Medulla oblongata (tissue), 1 donor: ENCODE measurements at regions not wholly inside any gene's neighbourhood (a gene's known extent, or its start where the extent isn't known, plus 50 kb on each side); places are given as distances from the start of the nearest gene placed in this dataset.
"Not testable (repeated sequence)": the region's sequence is repeated elsewhere in the genome, so short reads cannot be mapped to it uniquely, and the experiment has no call there.

ENCODE experiments used
- DNase-seq: peaks from one replicate; pipeline ENCODE4 v3.0.0-alpha.2; 2015; ENCODE audit errors: extremely low spot score

DNA sequence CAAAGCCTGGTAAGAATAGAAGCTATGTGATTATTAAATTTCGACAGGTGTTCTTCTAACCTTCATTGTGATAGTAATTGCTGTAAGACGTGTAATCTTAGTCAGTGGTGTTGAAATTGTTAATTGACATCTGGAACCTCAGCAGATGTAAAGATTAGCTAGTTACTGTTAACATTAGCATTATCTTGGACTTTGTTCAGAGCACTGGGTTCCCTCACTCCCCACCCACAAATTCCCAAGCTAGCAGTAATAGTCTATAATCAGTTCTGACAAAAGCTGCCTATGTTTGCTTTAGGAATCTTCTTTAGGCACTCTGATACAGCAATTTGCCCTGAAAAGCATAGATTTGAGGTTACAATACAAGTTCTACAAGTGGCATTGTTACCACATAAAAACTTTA lies 233.7 kb downstream of the EN1 start:
- no peak for DNase-seq

DNA sequence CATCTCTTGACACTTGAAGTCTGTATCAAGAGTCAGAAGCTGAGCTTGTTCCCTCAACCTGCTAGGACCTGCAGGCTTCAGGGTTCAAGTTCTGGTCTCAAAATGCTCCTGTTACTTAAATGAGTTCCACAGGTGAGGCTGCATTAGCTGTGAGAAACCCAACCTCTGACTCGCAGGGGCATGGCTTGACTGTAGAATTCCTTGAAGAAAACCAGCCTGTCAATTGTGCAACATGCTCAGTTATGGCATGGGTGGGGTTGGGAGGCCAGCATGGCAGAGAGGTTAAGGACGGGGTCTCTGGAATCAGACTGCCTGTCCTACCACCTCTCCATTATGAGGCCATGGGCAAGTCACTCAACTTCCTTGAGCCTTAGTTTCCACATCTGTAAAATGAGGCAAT lies 235.8 kb downstream of the EN1 start:
- DNase-seq, result no peak

DNA sequence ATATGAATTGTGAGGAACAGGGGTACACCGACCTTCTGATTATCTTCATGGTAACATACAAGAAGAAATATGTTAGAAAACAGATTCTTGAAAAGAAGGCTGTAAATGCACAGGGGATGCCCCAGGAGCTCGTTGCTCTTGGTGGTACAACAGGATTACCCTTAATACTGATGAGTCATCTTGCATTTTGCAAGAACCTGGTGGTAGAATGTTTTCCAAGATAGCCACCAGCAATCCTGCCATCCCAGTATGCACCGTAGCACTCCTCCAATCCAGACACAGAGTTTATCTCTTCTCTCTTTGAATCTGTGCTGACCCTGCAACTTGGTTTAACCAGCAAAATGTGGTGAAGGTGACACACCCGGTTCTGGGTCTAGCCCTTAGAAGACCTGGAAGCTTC lies 238.3 kb downstream of the EN1 start:
- DNase-seq, result no peak

DNA sequence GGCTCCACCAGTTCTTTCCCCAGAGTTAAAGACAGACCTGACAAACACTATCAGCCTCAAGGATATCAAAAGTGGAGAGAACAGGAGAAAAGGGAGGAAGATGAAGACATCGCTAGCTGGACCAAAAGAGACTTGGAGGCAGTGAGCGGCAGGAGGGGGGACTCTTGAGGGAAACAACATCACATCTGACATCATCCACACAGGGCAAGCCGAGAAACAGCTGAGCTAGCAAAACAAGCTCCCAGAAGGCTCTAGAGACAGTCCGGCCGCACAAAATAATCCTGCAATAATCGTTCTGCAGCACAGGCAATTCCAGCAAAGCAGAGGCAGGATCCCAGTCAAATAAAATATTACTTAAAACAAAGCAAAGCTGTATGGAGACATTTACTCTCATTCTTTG lies 239.8 kb downstream of the EN1 start:
- DNase-seq, result no peak

DNA sequence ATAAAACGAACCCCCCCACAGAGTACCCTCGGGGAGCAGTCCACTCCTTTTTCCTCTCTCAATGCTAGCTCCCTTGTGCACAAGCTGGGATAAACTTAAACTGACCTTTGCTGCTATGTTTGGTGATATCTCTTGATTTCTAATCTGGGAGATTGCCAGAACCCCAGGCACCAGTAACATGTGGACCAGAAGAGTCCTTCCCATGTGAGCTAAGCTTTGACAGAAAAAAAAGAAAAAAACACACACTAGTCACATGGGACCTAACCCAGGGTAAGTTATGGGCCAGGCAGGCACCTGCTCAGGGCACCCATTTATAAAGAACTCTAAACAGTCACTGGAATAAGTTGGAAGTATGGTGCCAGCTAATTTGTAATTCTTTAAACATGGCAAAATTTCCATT lies 242.6 kb downstream of the EN1 start:
- no peak for DNase-seq

DNA sequence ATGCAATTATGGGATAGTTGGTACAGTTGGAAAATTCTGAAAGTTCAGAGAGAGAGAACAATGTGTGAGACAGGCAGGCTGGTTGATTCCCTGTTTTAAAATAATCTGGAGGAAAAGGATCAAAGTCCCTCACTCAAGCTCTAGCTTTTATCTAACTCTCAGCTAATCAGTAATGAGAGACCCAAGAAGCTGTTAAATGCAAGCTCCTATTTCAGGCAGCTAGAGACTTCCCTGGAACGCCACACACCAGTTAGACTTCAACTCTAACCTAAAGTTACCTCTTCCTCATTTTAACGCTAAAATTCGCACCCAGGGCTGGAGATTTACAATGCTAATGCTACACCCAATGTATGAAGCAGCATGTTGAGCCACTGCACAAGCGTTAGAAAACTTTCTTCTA lies 243.1 kb downstream of the EN1 start:
- DNase-seq, result no peak

DNA sequence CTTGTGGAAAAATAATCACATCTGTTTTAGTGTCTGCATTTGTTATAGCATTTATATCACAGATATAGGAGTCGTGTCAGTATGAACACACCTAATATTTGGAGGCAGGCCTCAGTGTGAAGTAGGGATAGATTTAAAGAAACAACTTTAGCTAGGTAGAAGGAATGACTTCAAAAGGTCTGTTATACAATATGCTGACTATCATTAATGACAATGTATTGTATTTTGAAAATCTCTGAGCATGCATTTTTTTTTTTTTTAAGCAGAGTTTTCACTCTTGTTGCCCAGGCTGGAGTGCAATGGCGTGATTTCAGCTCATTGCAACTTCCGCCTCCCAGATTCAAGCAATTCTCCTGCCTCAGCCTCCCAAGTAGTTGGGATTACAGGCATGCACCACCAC lies 248.3 kb downstream of the EN1 start:
- DNase-seq, result no peak

DNA sequence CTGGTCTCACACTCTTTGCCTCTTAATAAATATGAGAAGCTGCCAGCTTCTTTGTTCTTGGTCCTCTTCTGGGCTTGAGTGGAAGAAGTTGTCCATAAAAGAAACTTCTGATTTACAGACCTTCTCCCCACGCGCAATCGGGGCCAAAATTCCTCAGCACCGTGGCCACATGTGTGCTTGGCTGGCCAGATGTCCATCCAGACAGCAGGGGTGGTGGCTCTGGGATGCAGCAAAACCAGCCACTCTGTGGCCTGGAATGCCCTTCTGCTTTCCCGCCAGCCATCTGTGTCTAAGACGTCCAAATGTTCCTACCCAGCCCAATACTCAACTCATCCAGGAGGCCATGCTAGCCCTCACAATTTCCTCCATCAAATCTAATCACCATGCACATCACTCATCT lies 250.8 kb downstream of the EN1 start:
- DNase-seq, result no peak

DNA sequence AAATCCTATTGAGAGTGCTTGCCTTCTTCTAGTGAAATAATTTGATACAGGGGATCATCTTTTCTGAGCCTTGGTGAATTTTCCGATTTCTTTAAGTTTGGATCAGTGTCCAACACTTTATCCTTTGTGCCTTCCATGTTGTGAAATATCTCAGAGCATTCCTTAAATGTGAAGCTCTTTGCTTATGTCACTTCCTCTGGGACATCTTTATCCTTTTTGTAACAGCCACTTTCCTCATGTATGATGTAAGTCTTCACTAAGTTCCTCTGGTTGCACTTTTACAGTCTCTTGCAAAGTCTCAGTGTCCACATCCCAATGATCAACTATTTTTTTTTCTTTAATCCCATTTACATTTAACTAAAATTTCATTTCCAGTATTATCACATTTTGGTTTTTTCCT lies 254.2 kb downstream of the EN1 start:
- no peak for DNase-seq

DNA sequence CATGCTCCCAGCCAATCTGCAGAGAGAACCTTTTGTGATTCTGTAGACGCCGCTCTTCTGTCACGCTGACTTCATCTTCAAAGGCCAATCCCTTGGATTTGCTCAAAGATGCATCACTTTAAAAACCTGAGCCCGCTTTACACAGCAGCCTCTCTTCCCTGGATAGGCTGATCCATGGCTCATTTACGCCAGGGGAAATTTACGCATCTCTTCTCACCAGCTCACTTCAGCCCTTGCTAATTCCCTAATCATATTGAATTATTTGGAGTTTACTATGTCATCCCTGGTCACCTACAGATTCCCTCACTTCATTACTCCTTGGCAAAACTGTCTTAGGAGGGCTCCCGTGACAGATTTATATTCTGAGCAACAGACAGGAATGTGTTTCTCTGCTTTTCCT lies 256.2 kb downstream of the EN1 start:
- no peak for DNase-seq

DNA sequence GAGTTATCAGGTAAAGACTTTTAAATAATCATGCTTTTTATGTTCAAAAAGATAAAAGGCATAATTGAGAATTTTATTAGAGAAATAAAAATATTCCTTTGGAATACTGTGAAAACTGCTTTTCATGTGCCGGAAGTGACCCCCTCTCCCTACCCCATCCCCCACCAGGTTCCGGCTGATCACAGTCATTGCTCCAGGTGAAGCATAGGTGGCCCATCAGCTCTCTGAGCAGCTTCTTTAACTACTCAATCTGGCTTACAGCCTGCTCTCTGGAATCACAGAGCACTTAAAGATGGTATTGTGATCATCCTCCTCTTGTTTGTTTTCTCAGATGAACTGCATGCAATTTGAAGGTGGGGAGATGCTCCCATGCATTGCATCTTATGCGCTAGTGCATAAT lies 257.7 kb downstream of the EN1 start:
- no peak for DNase-seq

DNA sequence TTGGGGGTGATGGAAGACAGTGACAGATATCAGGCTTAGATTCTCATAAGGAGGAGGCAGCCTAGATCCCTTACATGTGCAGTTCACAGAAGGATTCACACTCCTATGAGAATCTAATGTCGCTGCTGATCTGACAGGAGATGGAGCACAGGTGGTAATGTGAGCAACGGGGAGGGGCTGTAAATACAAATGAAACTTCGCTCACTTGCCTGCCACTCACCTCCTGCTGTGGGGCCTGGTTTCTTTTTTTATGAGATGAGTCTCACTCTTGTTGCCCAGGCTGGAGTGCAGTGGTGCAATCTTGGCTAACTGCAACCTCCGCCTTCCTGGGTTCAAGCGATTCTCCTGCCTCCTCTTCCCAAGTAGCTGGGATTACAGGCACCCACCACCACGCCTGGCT lies 258.6 kb downstream of the EN1 start:
- no peak for DNase-seq

DNA sequence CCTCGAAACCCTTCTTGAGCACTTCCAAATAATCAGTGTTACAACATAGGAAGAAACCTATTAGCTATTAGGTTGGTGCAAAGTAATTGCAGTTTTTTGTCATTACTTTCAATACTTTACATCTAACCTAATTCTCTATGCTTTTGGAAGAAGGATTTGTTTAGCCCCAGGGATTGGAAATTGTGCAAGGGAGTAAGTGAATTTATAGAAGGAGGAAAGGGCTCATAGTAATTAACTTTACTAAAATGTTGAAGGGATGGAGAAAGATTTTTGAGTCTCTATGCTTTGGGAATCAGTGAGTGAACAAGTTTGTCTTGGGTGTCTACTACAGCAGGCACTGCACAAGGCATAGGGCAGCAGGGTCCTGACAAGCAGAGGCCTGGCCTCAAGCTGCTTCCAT lies 261.1 kb downstream of the EN1 start:
- no peak for DNase-seq

DNA sequence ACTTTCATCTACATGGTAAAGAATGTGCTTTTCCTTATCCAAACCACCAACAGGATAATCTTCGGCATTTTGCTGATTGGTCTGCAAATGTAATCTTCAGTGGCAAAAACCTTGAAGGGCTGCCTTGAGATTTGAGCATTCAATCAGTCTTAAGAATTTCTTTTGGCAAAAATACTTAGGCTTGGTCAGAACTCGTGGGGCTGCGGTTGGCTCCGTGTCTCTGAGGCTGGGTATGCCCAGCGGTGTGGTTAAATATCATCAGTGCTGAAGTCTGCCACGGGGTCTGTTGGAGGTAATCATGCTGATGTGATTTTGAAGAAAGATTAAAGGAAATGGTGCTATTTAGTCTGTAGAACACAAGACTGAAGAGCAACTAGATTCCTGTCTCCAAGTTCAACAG lies 262.6 kb downstream of the EN1 start:
- DNase-seq, result no peak

DNA sequence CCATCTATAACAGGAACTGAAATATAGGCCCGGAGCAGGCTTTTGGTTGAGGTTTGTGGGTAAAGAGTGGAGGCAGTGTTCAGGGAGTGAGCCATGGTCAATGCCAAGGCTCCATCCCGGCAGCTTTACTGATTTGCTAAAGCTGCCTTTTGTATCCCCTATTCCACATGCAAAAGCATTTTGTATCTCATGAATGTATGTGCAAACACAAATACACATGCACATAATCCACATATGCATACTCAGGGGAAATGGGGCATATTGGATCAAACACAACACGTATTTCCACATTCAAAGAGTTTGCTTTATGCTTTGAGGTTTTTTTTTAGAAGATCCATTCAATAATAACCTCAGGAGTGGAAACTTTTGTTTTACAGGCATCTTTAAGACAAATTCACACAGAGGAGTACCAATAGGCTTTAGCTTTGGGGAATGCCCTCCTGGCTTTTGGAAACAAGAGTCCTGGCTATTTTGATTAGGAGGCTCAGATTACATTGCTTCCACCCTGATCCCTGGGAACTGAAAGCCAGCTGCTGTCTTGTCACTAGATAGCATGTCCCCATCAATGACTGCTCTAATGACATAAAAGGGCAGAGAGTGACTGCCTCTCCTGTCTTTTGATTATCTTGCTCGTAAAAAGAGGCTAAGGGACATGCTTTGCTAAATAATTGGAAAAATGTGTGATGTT lies 263.2 kb downstream of the EN1 start:
- no peak for DNase-seq

DNA sequence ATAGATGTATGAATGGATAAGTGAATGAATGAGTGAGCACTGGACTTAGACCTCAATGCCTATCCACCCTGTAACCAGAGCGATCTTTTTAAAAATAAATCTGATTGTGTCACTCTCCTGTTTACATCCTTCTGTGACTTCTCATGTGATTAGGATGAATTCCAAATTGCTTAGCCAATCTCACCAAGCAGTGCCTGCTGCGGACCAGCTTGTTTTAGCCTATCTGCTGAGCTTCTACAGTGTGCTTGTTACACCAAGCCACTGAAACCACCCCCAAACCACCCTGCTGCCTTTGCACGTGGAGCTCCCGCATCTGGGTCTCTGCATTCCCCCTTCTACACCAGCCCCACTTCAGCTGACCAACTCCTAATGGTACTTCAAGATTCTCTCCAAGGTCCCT lies 265.4 kb downstream of the EN1 start:
- no peak for DNase-seq

DNA sequence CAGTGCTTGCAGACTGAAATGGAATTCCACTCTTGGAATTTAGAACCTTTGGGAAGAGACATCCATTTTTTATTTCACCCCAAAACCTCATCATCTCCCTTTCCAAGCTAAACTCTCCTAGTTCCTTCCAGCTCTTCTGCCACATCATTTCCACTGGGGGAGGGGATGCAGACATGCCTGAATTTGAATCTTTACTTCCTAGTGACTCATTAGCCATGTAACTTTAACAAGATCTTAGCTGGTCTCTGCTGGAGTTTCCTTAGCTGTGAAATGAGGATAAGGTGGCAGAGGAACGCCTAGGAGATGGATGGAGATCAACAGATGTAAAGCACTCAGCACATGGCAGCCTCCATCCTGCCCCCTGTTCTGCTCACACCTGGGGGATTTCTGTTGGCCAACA lies 266.8 kb downstream of the EN1 start:
- DNase-seq, result no peak

DNA sequence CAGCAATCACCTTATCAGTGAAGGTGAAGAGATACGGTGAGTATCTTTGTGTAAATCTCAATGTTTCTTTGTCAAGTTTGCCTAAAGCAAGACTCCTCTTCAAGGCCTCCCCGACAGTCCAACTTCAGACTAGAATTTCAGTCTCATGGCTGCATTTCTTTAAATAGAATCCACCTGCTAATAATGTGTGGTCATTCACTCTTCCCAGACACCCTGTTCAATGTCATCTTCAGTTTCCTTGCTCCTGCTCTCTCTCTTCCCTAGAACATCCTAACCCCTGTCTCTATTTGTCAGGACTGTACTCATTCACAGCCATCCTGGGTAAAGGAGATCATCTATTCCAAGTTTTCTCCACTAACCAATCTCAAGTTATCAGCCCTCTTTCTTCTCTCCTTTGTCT lies 267.3 kb downstream of the EN1 start:
- DNase-seq, result no peak

DNA sequence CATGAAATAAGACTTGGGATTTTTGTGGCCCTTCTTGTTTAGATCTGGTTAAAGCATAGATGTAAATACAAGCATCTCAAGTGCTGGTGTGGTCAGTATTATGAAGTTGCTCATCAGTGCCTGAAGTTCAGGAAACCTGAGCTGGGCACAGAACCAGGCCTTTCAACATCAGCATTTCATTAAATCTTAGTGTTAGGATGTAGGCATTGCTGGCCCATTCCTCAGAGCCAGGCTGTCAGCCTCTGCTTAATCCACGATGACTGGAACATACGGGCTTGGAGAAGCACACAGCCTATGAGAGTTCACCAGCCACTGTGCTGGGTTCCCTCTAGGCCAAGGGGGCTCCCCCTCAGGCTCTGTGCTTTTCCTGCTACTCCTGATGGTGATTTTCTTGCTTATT lies 270.2 kb downstream of the EN1 start:
- DNase-seq, result no peak

DNA sequence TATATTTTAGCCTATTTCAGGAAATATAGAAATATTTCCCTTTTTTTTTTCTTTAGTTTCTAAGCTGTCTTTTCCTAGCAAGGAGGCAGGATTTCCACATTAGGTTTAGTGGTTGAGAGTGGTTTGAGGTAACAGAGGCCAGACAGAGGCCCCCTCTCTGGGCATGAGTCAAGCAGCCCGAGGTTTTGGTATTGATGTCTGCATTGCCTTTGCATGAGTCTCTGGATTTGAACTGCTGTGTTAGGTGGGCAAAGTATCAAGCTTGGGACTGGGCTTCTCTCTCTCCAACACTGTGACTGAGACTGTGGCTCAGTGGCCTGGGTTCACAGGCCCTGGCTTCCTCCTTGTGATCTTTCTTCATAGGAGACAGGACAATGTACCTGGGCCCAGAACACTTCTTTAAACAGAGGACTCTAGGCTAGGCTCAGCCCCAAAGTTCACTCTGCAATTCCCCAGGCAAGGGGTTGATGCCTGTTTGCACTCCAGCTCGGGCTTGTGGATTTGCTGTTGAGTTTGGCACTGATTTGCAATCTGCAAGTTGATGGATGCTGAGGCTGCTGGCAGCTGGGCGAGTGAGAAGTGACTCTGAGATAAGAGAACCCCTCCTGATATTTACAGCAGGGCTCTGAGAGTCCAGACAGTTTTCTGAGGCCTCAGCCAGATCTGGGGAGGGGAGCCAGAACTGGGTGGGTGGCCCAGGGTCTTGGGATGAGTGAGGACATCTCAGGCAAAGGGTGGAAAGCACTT lies 271.2 kb downstream of the EN1 start:
- DNase-seq, result no peak

DNA sequence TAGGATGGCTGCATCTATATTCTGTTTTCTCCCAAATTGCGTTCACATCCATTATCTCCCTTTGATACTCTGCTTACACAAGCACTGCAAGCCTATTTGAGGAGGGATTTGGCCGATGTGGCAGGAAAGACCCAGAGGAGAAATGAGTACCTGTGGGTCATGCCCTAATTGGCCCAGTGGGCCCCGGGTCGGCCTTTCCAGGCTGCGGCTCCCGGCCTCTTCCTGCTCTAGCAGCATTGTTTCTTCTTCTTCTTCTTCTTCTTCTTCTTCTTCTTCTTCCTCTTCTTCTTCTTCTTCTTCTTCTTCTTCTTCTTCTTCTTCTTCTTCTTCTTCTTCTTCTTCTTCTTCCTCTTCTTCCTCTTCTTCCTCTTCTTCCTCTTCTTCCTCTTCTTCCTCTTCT lies 275.1 kb downstream of the EN1 start:
- DNase-seq, result not testable (repeated sequence)

DNA sequence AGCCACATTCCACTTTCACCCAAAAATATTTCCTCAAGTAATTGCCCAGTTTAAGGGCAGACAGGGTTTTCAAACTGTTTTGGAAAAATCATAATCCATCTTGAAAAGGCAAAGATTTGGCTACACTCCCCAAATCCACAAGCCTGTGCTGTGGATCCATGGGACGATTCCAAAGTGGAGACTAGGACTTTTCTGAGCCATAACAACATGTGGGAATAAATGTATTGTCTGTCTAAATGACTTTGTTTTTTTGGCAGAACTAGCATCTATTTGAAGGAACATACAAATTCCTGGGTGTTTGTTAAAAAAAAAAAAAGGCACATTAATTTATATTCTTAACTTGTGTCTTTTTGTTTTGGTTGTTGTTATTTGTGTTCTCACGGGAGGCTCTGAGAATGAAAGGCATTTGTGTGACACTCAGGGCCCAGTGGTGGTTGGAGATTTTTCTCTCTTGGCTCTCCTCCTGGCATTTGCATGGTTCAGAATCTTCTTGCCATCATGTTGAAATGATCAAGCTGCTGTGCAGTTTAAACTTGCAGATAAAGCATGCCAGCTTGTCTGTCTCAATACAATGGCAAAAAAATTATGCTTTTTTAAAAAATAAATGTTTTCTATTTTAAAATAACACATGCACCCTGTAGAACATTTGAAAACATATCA lies 277.4 kb downstream of the EN1 start:
- no peak for DNase-seq

DNA sequence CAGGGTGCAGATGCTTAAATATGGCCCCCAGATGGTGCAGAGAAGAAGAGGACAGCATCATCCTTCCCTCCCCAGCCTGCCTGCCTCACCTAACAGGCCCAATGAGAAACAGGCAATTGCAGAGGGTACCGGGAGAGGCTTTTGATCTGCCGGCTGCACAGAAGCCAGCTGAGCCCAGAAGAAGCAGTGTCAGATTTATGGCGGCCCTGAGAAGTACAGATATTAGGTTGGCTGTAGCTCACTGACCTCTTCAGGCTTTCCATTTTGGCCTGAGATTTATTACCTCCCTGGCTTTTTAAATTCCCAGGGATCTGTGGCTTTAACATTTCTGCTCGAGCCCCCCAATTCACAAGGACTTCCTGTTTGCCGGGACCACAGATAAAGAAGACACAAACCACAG lies 278.7 kb downstream of the EN1 start:
- no peak for DNase-seq
